SK-N-SH treated with all-trans-retinoic acid at 6 μM for 48 hours (cell line): ENCODE measurements at regions not wholly inside any gene's neighbourhood (a gene's known extent, or its start where the extent isn't known, plus 50 kb on each side); places are given as distances from the start of the nearest gene placed in this dataset.

Source experiments
- ATAC-seq: fragments of 200-7000 bp; cut with Tn5 transposase; 3 replicates; pipeline ENCODE4 v1.9.1; 2020; ENCODE audit warnings: mild to moderate bottlenecking, moderate library complexity
- BACH2 ChIP-seq: fragments of 250-450 bp; sonication (Bioruptor Pico); IDR thresholded peaks from 2 replicates; pipeline ENCODE4 v1.9.0; 2021; ENCODE audit warnings: mild to moderate bottlenecking, borderline replicate concordance
- CREB5 ChIP-seq: fragments of 250-450 bp; sonication (Bioruptor Pico); IDR thresholded peaks from 2 replicates; pipeline ENCODE4 v1.5.1; 2020; ENCODE audit warnings: low read depth, mild to moderate bottlenecking, moderate library complexity
- CSDC2 ChIP-seq: fragments of 250-450 bp; sonication (Bioruptor Pico); IDR thresholded peaks from 2 replicates; pipeline ENCODE4 v1.5.0; 2020; ENCODE audit warnings: mild to moderate bottlenecking, moderate library complexity
- CSRNP3 ChIP-seq: fragments of 250-450 bp; sonication (Bioruptor Pico); IDR thresholded peaks from 2 replicates; pipeline ENCODE4 v1.5.1; 2021; ENCODE audit warnings: mild to moderate bottlenecking, moderate library complexity
- ESRRG ChIP-seq: fragments of 250-450 bp; sonication (Bioruptor Pico); IDR thresholded peaks from 2 replicates; pipeline ENCODE4 v1.6.1; 2021; ENCODE audit warnings: mild to moderate bottlenecking
- GLIS3 ChIP-seq: fragments of 250-450 bp; sonication (Bioruptor Pico); IDR thresholded peaks from 2 replicates; pipeline ENCODE4 v1.5.0; 2020; ENCODE audit warnings: mild to moderate bottlenecking, moderate library complexity
- ISL1 ChIP-seq: fragments of 250-450 bp; sonication (Bioruptor Pico); IDR thresholded peaks from 2 replicates; pipeline ENCODE4 v2.1.2; 2022; ENCODE audit warnings: mild to moderate bottlenecking, moderate library complexity
- OSR1 ChIP-seq: fragments of 250-450 bp; sonication (Bioruptor Pico); IDR thresholded peaks from 2 replicates; pipeline ENCODE4 v1.8.0; 2022; ENCODE audit warnings: moderate library complexity, mild to moderate bottlenecking, inconsistent platforms
- PATZ1 ChIP-seq: fragments of 250-450 bp; sonication (Bioruptor Pico); IDR thresholded peaks from 2 replicates; pipeline ENCODE4 v1.8.0; 2020; ENCODE audit warnings: mild to moderate bottlenecking, moderate library complexity, borderline replicate concordance
- PPARA ChIP-seq: fragments of 250-450 bp; sonication (Bioruptor Pico); IDR thresholded peaks from 2 replicates; pipeline ENCODE4 v1.5.0; 2020; ENCODE audit warnings: mild to moderate bottlenecking, borderline replicate concordance
- RARB ChIP-seq: fragments of 250-450 bp; sonication (Bioruptor Pico); IDR thresholded peaks from 2 replicates; pipeline ENCODE4 v1.8.0; 2021; ENCODE audit warnings: mild to moderate bottlenecking, moderate library complexity
- SNAI2 ChIP-seq: fragments of 250-450 bp; sonication (Bioruptor Pico); IDR thresholded peaks from 2 replicates; pipeline ENCODE4 v1.5.0; 2020; ENCODE audit warnings: mild to moderate bottlenecking, moderate library complexity
- TCF4 ChIP-seq: fragments of 250-450 bp; sonication (Bioruptor Pico); IDR thresholded peaks from 2 replicates; pipeline ENCODE4 v1.8.0; 2021; ENCODE audit warnings: mild to moderate bottlenecking, moderate library complexity, borderline replicate concordance
- TOX ChIP-seq: fragments of 250-450 bp; sonication (Bioruptor Pico); IDR thresholded peaks from 2 replicates; pipeline ENCODE4 v1.8.0; 2021; ENCODE audit warnings: mild to moderate bottlenecking, moderate library complexity, borderline replicate concordance
- TSHZ2 ChIP-seq: fragments of 250-450 bp; sonication (Bioruptor Pico); IDR thresholded peaks from 2 replicates; pipeline ENCODE4 v1.5.0; 2020; ENCODE audit warnings: mild to moderate bottlenecking, moderate library complexity
- ZC3H10 ChIP-seq: fragments of 250-450 bp; sonication (Bioruptor Pico); IDR thresholded peaks from 2 replicates; pipeline ENCODE4 v1.5.1; 2021; ENCODE audit warnings: mild to moderate bottlenecking, moderate library complexity
- ZFP3 ChIP-seq: fragments of 250-450 bp; sonication (Bioruptor Pico); IDR thresholded peaks from 2 replicates; pipeline ENCODE4 v1.5.0; 2020; ENCODE audit warnings: mild to moderate bottlenecking, moderate library complexity
- ZFP30 ChIP-seq: fragments of 450-650 bp; formaldehyde crosslinking; IDR thresholded peaks from 2 replicates; pipeline ENCODE4 v1.5.0; 2022; ENCODE audit warnings: mild to moderate bottlenecking, moderate library complexity
- ZNF565 ChIP-seq: fragments of 450-650 bp; formaldehyde crosslinking; conservative IDR thresholded peaks from 2 replicates; pipeline ENCODE4 v1.5.0; 2020; ENCODE audit warnings: low read depth, mild to moderate bottlenecking, moderate library complexity
- ZNF70 ChIP-seq: fragments of 450-650 bp; formaldehyde crosslinking; IDR thresholded peaks from 2 replicates; pipeline ENCODE4 v1.5.0; 2020; ENCODE audit warnings: mild to moderate bottlenecking, moderate library complexity
- ZNF8 ChIP-seq: fragments of 450-650 bp; formaldehyde crosslinking; IDR thresholded peaks from 2 replicates; pipeline ENCODE4 v1.5.0; 2020; ENCODE audit warnings: mild to moderate bottlenecking, moderate library complexity

- no peak for TF ChIP-seq BACH2
- TF ChIP-seq SNAI2 (CRISPR knock-in tag) = peak; percentile 31; the same call in 1 of the 2 replicates
- no peak for TF ChIP-seq CREB5
- peak; percentile 58; the same call in 1 of the 2 replicates for TF ChIP-seq TCF4 (CRISPR knock-in tag)
- TF ChIP-seq ZFP30 (CRISPR knock-in tag) = no peak
- TF ChIP-seq ZNF8 (CRISPR knock-in tag) = peak; percentile 3; the same call in 1 of the 2 replicates
- TF ChIP-seq TSHZ2 (CRISPR knock-in tag) = peak; percentile 80
- ATAC-seq = peak; percentile 90
These were observed 460.8 kb downstream of the RNF144A start for GRCh38 chr2:7377916-7378569.

- ATAC-seq = no peak
These were observed 461.4 kb downstream of the RNF144A start for GRCh38 chr2:7378591-7378990.

GRCh38 chr2:7379799-7380198 lies 462.6 kb downstream of the RNF144A start:
- ATAC-seq = no peak
- TF ChIP-seq ZNF565 (no peak), CSDC2 (CRISPR knock-in tag) (no peak), TOX (CRISPR knock-in tag) (no peak), TSHZ2 (CRISPR knock-in tag) (no peak), RARB (no peak)
- TF ChIP-seq, all 23 proteins: peak for 0

More at GRCh38 chr2:7378591-7378990, 461.4 kb downstream of the RNF144A start:
- TF ChIP-seq ZFP30 (CRISPR knock-in tag) (no peak), TCF4 (CRISPR knock-in tag) (no peak), ZNF565 (no peak), SNAI2 (CRISPR knock-in tag) (no peak), ISL1 (no peak), TOX (CRISPR knock-in tag) (no peak)

- no peak for ATAC-seq
- no peak for TF ChIP-seq GLIS3
- TF ChIP-seq TOX (CRISPR knock-in tag) = no peak
- TF ChIP-seq CSRNP3 (CRISPR knock-in tag) = no peak
- no peak for TF ChIP-seq PATZ1 (CRISPR knock-in tag)
- no peak for TF ChIP-seq ESRRG
- TF ChIP-seq ZNF565 = no peak
- no peak for TF ChIP-seq TCF4 (CRISPR knock-in tag)
- TF ChIP-seq CREB5 = no peak
- TF ChIP-seq ZNF8 (CRISPR knock-in tag) = no peak
- no peak for TF ChIP-seq ZC3H10
- no peak for TF ChIP-seq OSR1
- no peak for TF ChIP-seq PPARA
- TF ChIP-seq ZFP3 = no peak
- TF ChIP-seq CSDC2 (CRISPR knock-in tag) = no peak
- TF ChIP-seq ZFP30 (CRISPR knock-in tag) = no peak
- TF ChIP-seq ZNF70 = no peak
These were observed 467.6 kb downstream of the RNF144A start for GRCh38 chr2:7384773-7385349.
